GM21529 (cell line): ENCODE measurements at regions not wholly inside any gene's neighbourhood (a gene's known extent, or its start where the extent isn't known, plus 50 kb on each side); places are given as distances from the start of the nearest gene placed in this dataset.

Source experiments
- ATAC-seq: cut with Tn5 transposase; IDR thresholded peaks from one replicate; pipeline ENCODE4 v1.9.1; 2021; ENCODE audit not compliant: unreplicated experiment

- no peak for ATAC-seq
Measured at GRCh38 chr6:19440531-19440930, 396.6 kb upstream of the ID4 start.

- no peak for ATAC-seq
Measured at GRCh38 chr6:19443411-19443810, 393.8 kb upstream of the ID4 start.

GRCh38 chr6:19444041-19444440, 393.1 kb upstream of the ID4 start:
- no peak for ATAC-seq

- ATAC-seq: no peak
Measured at GRCh38 chr6:19444481-19444880, 392.7 kb upstream of the ID4 start.

GRCh38 chr6:19446570-19446969, 390.6 kb upstream of the ID4 start:
- no peak for ATAC-seq

GRCh38 chr6:19450651-19451050, 386.5 kb upstream of the ID4 start:
- no peak for ATAC-seq

GRCh38 chr6:19452495-19452894, 384.7 kb upstream of the ID4 start:
- no peak for ATAC-seq

- ATAC-seq: no peak
Measured at GRCh38 chr6:19454001-19454720, 383.0 kb upstream of the ID4 start.

- ATAC-seq: no peak
Measured at GRCh38 chr6:19454721-19455392, 382.3 kb upstream of the ID4 start.

GRCh38 chr6:19463250-19463649, 373.9 kb upstream of the ID4 start:
- no peak for ATAC-seq

- ATAC-seq: no peak
Measured at GRCh38 chr6:19463925-19464324, 373.2 kb upstream of the ID4 start.

GRCh38 chr6:19465256-19465655, 371.9 kb upstream of the ID4 start:
- ATAC-seq: no peak

GRCh38 chr6:19465760-19466159, 371.4 kb upstream of the ID4 start:
- no peak for ATAC-seq

GRCh38 chr6:19470333-19470732, 366.8 kb upstream of the ID4 start:
- ATAC-seq: no peak

- ATAC-seq: no peak
Measured at GRCh38 chr6:19472153-19472552, 365.0 kb upstream of the ID4 start.

GRCh38 chr6:19472850-19473249, 364.3 kb upstream of the ID4 start:
- ATAC-seq: no peak

GRCh38 chr6:19477563-19477962, 359.6 kb upstream of the ID4 start:
- ATAC-seq: no peak

- no peak for ATAC-seq
Measured at GRCh38 chr6:19478273-19478672, 358.9 kb upstream of the ID4 start.

GRCh38 chr6:19478992-19479391, 358.2 kb upstream of the ID4 start:
- ATAC-seq: no peak

GRCh38 chr6:19479551-19479950, 357.6 kb upstream of the ID4 start:
- ATAC-seq: no peak

GRCh38 chr6:19492636-19493405, 344.3 kb upstream of the ID4 start:
- no peak for ATAC-seq

GRCh38 chr6:19501737-19502245, 335.4 kb upstream of the ID4 start:
- no peak for ATAC-seq
